BJ (cell line): ENCODE measurements at regions not wholly inside any gene's neighbourhood (a gene's known extent, or its start where the extent isn't known, plus 50 kb on each side); places are given as distances from the start of the nearest gene placed in this dataset.

Source experiments
- CTCF ChIA-PET: fragments of 350-600 bp; formaldehyde crosslinking; extraction: SDS; loops from one replicate; lab custom pipeline; 2021; ENCODE audit warnings: antibody characterized with exemption, inconsistent platforms; lab: Yijun Ruan, JAX
- POLR2A ChIA-PET: fragments of 300-600 bp; sonication (Branson Sonifier 250); formaldehyde crosslinking; extraction: SDS; loops from one replicate; lab custom pipeline; 2021; ENCODE audit warnings: antibody characterized with exemption; lab: Charles Lee
- DNase-seq: peaks from one replicate; pipeline ENCODE4 v3.0.0-alpha.2; 2011; ENCODE audit warnings: low read depth
- H3K27me3 ChIP-seq: 2 replicates; pipeline ENCODE4 v1.6.0; 2011; ENCODE audit warnings: low read length; ENCODE audit not compliant: control insufficient read depth, insufficient read depth
- H3K36me3 ChIP-seq: 2 replicates; pipeline ENCODE4 v1.5.1; 2011; ENCODE audit warnings: low read length; ENCODE audit not compliant: control insufficient read depth, insufficient read depth
- H3K4me3 ChIP-seq: 2 replicates; pipeline ENCODE4 v1.5.1; 2011; ENCODE audit warnings: low read depth, mild to moderate bottlenecking, control low read depth, low read length
- TF ChIP-seq, protein P1 (sequence below): IDR thresholded peaks from 2 replicates; pipeline ENCODE4 v1.5.1; 2011; ENCODE audit warnings: low read depth, mild to moderate bottlenecking, control low read depth, inconsistent platforms, low read length, moderate library complexity; ENCODE audit not compliant: insufficient read depth

DNA sequence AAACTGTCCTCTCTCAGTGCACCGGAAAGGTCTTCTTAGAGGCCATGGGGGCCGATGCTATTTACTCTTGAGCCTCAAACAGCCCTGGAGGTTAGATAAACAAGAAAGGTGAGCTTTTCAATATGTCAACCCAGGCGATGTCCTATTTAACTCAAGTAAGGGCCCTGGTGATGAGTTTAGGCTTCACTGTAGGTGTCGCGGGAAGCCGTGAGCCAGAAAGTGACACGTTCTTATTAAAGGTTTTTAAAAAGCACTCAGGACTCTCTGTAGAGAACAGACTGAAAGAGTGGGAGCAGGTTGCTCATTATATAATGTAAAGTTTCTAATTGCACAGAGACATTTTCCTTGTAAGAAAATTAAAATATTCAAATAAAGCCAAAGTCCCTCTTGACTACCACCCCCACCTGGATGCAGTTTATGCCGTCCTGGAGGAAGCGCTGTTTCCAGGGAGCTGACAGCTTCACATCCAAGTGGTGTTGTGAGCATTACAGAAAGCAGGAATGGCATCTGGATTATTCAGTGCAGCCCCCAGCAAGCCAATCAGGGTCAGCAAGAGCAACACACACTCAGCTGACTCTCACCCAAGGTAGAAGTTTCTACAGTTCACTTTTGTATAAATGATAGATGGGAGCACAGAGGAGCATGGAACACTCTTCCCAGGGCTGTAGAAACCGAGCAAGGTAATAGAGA lies 280.3 kb downstream of the DRD1 start:
- DNase-seq, result no peak
- no peaks in the 10 kb centered on the region for H3K36me3 ChIP-seq
- TF ChIP-seq, protein P1, sequence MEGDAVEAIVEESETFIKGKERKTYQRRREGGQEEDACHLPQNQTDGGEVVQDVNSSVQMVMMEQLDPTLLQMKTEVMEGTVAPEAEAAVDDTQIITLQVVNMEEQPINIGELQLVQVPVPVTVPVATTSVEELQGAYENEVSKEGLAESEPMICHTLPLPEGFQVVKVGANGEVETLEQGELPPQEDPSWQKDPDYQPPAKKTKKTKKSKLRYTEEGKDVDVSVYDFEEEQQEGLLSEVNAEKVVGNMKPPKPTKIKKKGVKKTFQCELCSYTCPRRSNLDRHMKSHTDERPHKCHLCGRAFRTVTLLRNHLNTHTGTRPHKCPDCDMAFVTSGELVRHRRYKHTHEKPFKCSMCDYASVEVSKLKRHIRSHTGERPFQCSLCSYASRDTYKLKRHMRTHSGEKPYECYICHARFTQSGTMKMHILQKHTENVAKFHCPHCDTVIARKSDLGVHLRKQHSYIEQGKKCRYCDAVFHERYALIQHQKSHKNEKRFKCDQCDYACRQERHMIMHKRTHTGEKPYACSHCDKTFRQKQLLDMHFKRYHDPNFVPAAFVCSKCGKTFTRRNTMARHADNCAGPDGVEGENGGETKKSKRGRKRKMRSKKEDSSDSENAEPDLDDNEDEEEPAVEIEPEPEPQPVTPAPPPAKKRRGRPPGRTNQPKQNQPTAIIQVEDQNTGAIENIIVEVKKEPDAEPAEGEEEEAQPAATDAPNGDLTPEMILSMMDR, result no peak
- H3K4me3 ChIP-seq, result no peak overlapping the region
- H3K27me3 ChIP-seq, result no peaks in the 10 kb centered on the region
- ChIA-PET POLR2A (no interaction called here), CTCF (no interaction called here)

DNA sequence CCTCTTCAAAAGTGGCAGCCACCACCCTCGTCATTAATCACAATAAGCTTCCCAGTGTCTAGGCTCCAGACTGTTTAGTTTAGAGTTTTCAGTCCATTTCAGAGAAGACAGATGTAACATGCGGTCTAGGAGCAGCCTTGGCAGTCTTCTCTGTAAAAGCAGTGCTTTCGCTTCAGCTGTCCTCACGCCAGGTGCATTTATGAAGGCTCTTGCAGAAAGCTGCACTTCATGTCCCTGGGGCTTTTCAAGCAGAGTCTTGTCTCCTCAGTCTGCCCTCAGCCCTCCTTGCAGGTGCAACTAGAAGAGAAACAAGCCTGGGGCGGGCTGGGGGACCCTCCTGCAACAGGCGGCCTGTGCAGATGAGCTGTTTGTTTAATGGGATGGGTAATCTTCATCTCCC lies 281.9 kb downstream of the DRD1 start:
- Histone ChIP-seq H3K4me3 (no peak overlapping the region), H3K27me3 (no peaks in the 10 kb centered on the region), H3K36me3 (no peaks in the 10 kb centered on the region)
- ChIA-PET POLR2A (no interaction called here), CTCF (no interaction called here)
- TF ChIP-seq, protein P1, result no peak
- DNase-seq, result no peak

DNA sequence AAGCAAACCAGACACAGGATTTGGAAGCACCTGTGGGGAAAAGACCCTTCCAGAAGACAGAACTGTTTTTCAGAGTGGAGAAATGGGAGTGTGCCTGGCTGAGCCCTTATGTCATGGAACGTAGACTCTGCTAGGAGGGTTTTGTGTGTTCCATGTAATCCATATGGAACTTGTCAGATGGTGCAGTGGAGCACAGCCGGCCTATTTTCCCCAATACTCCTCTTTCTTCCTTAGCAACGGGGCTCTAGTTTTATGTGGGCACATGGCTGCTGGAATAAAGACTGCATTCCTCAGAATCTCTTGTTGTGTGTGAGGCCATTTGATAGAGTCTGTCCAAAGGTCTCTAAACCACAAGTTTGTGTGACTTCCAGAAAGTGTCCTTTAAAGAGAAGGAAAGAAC lies 284.0 kb downstream of the DRD1 start:
- POLR2A ChIA-PET, result no interaction called here
- Histone ChIP-seq H3K4me3 (no peak overlapping the region), H3K27me3 (no peaks in the 10 kb centered on the region), H3K36me3 (no peaks in the 10 kb centered on the region)
- DNase-seq, result no peak
- TF ChIP-seq, protein P1, result no peak
- CTCF ChIA-PET, result no interaction called here

DNA sequence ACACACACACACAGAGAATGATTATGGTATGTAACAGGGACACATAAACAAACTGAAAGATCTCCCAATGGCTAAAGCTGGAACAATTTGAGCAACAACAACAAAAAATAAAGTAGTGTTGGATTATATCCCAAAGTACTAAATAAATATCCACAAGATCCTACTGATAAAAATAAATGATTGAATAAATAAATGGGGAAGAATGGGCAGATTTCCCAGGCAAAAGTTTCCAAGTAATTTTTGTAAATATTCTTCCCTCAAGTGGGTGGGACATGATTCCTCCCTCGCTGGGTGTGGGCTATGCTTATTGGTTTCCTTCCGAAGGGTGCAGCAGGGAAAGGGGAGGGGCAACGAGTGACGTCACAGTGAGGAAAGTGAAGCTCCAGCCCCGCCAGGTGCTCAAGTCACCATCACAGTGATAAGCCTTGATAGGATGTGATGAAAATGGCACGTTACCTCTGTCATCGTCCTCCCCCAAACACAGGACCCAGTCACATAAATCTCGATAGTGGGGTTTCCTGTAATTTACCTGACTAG lies 295.3 kb downstream of the DRD1 start:
- ChIA-PET POLR2A (no interaction called here), CTCF (no interaction called here)
- no peak for DNase-seq
- no peaks in the 10 kb centered on the region for H3K36me3 ChIP-seq
- TF ChIP-seq, protein P1, result no peak
- H3K27me3 ChIP-seq, result no peaks in the 10 kb centered on the region
- no peak overlapping the region for H3K4me3 ChIP-seq

DNA sequence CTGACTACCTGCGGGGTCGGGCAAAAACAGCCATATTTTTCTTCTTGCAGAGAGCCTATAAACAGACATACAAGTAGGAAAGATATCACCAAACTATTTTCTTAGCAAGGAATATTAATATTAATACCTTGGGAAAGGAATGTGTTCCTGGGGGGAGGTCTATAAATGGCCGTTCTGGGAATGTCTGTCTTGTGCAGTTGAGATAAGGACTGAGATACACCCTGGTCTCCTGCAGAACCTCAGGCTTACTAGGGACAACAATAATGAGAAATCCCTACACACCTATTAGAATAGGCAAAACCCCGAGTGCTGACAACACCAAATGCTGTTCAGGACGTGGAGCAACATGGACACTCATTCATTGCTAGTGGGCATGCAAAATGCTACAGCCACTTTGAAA lies 297.2 kb downstream of the DRD1 start:
- Histone ChIP-seq H3K27me3 (no peaks in the 10 kb centered on the region), H3K4me3 (no peak overlapping the region), H3K36me3 (no peaks in the 10 kb centered on the region)
- no peak for DNase-seq
- ChIA-PET POLR2A (no interaction called here), CTCF (no interaction called here)
- TF ChIP-seq, protein P1, result no peak
